Activated T-helper 2 cell treated with anti-CD3 and anti-CD28 coated beads, Interferon-gamma antibody, Interleukin-2, Interleukin-4, amounts not matched to agents 10 μg/mL and 5 μg/mL and 100 μg/mL, durations not matched to agents 14 hours and 24 hours and 36 hours (primary cell): ENCODE measurements at regions not wholly inside any gene's neighbourhood (a gene's known extent, or its start where the extent isn't known, plus 50 kb on each side); places are given as distances from the start of the nearest gene placed in this dataset.

Experiments used
- DNase-seq: peaks from one replicate; pipeline ENCODE4 v3.0.0; 2021; ENCODE audit warnings: low spot score
- H3K27ac Mint-ChIP-seq: one replicate; pipeline ENCODE4 v1.8.0; 2021; ENCODE audit warnings: mixed read lengths
- H3K27me3 Mint-ChIP-seq: one replicate; pipeline ENCODE4 v1.8.0; 2021; ENCODE audit warnings: low read depth, mixed read lengths
- H3K36me3 Mint-ChIP-seq: one replicate; pipeline ENCODE4 v1.8.0; 2021; ENCODE audit warnings: low read depth, mixed read lengths
- H3K4me1 Mint-ChIP-seq: one replicate; pipeline ENCODE4 v1.8.0; 2021; ENCODE audit warnings: low read depth, mixed read lengths
- H3K4me3 Mint-ChIP-seq: one replicate; pipeline ENCODE4 v1.8.0; 2021; ENCODE audit warnings: low read depth, mild to moderate bottlenecking, moderate library complexity, mixed read lengths
- H3K9me3 Mint-ChIP-seq: one replicate; pipeline ENCODE4 v1.8.0; 2021; ENCODE audit warnings: mixed read lengths
- intact Hi-C: fragments of 100-400 bp; cut with micrococcal nuclease; formaldehyde crosslinking; loops from one replicate; pipeline ENCODE4 v1.15.1; 2023

DNA sequence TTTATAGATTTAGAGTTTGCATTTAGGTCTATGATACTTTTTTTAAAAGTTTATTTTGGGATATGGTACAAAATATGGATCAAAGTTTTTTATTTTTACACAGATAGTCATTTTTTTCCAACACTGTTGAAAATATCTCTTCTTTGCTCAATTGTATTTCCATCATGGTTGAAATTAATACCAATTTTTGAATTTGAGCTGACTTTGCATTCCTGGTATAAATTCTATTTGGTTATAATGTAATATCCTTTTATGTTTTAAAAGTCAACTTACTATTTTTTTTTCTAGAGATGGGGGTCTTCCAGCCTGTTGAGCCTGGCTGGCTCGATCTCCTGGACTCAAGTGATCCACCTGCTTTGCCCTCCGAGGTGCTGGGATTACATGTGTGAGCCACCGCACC lies 620.1 kb downstream of the OLFM4 start:
- Mint-ChIP-seq H3K4me1 (no peaks in the 10 kb centered on the region), H3K27ac (no peak overlapping the region), H3K36me3 (no peaks in the 10 kb centered on the region), H3K4me3 (no peak overlapping the region), H3K9me3 (peaks cover 40% of the 10 kb centered on the region), H3K27me3 (no peaks in the 10 kb centered on the region)
- DNase-seq, result no peak
- intact Hi-C loops, result no loop called here

DNA sequence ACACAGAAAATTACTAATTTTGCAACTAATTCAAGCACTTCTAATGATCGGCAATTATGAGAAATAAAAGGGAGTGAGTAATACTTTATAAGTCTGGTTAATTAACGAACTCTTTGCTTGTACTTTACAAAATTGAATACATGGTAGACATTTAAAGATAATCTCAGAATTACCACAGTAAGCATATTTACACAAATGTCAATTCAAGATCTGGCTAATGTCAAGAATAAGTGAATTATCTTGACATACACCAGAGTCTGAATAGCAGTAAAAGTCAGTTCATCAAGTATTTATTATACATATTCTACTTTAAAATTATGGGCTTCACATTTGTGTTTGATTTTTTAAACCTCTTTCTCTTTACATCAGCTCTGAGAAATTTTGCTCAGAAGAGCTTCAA lies 643.4 kb downstream of the OLFM4 start:
- Mint-ChIP-seq H3K27ac (no peak overlapping the region), H3K9me3 (peaks cover 20% of the 10 kb centered on the region), H3K36me3 (no peaks in the 10 kb centered on the region), H3K4me1 (no peaks in the 10 kb centered on the region), H3K4me3 (no peak overlapping the region), H3K27me3 (no peaks in the 10 kb centered on the region)
- intact Hi-C loops, result no loop called here
- no peak for DNase-seq

DNA sequence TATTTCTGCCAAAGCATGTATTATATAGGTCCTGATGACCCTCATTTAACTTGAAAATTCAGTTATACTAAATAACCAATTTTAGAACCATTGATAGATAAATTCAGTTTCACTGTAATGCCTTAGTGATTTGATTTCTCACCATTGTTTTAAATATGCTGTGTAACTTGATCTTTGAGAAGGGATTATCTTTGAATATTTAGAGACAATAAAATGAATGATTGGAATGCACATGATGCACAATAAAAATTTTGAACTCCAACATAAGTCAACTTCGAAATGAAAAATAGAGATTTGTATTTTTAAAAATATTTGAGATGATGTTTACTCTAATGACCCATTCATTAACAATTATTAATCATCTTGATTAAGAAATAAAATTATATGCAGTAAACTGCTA lies 654.5 kb downstream of the OLFM4 start:
- Mint-ChIP-seq H3K9me3 (peaks cover 47% of the 10 kb centered on the region), H3K4me3 (no peak overlapping the region), H3K4me1 (no peaks in the 10 kb centered on the region), H3K27me3 (no peaks in the 10 kb centered on the region), H3K27ac (no peak overlapping the region), H3K36me3 (no peaks in the 10 kb centered on the region)
- intact Hi-C loops, result no loop called here
- DNase-seq, result no peak

DNA sequence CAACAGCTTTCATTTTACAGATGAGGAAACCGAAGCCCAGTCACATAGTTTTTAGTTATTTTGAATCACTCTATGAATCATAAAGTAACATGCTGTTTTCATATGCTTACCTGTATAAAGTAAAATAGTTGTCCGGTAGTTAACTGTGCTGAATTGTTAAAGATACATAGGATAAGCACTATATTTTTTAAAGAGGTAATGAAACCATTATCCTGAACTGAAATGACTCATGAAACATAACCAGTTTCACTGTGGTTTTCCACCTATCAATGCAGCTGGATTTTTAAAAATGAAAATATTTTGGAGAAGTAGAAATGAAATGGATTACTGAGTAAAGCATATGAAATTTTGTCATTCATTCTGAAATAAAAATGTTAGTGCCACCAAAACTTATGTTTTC lies 655.0 kb downstream of the OLFM4 start:
- H3K27me3 Mint-ChIP-seq, result no peaks in the 10 kb centered on the region
- no peak for DNase-seq
- H3K9me3 Mint-ChIP-seq, result peaks cover 47% of the 10 kb centered on the region
- no peaks in the 10 kb centered on the region for H3K4me1 Mint-ChIP-seq
- intact Hi-C loops, result no loop called here
- no peaks in the 10 kb centered on the region for H3K36me3 Mint-ChIP-seq
- no peak overlapping the region for H3K27ac Mint-ChIP-seq
- H3K4me3 Mint-ChIP-seq, result no peak overlapping the region

DNA sequence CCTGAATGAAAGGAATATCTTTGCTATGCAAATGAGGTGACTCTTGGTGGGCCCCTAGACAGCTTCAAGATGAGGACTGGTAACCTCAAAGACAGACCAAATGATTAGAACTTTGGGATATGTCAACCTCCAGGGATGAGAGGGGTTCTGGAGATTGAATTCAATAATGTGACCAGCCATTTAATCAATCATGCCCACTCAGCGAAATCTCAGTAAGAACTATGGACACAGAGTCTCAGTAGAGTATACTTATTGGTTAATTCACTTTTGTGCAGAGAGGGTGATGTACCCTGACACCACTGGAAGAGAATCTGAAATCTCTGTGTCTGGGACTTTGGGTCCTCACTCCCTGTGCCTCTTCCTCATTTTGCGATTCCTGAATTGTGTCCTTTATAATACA lies 662.8 kb downstream of the OLFM4 start:
- intact Hi-C loops, result no loop called here
- DNase-seq, result no peak

DNA sequence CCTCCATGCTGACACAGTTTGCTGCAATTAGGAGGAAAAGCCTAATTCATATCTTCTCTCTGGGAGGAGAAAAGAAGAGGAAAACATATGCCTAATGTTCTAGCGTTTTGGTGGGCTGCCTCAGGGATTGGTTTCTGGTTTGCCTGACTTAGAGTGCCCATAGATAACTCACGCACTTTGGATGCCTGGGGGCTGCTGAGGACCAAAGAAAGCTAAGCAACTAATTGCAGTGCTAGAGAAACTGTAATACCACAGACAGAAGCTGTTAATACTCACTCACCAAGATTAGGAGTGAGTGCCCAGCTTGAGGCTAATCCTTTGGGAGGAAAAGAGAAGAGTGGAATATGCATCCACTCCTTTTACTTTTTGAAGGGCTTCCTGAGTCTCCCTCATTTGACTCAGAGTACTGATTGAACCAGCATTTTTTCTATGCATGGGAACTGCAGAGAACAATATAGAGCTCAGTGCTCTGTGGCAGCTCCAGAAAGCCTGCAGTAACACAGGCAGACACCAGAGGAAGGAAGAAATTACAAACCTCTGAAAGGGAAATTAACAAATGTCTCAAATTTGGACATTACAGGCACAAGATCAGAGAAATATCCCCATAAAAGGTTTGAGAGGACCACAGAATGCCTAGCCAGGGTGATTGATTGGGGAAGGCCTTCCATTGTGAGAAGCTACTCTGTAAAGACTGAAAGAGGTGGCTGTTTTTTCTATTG lies 666.4 kb downstream of the OLFM4 start:
- H3K9me3 Mint-ChIP-seq, result peaks cover 40% of the 10 kb centered on the region
- H3K4me3 Mint-ChIP-seq, result no peak overlapping the region
- H3K36me3 Mint-ChIP-seq, result no peaks in the 10 kb centered on the region
- DNase-seq, result no peak
- intact Hi-C loops, result no loop called here
- H3K27me3 Mint-ChIP-seq, result no peaks in the 10 kb centered on the region
- no peak overlapping the region for H3K27ac Mint-ChIP-seq
- H3K4me1 Mint-ChIP-seq, result no peaks in the 10 kb centered on the region

More for the DNA sequence above, 662.8 kb downstream of the OLFM4 start:
- H3K4me1 Mint-ChIP-seq, result no peaks in the 10 kb centered on the region
- no peaks in the 10 kb centered on the region for H3K36me3 Mint-ChIP-seq
- peaks cover 37% of the 10 kb centered on the region for H3K9me3 Mint-ChIP-seq
- H3K27ac Mint-ChIP-seq, result no peak overlapping the region
- H3K27me3 Mint-ChIP-seq, result no peaks in the 10 kb centered on the region
- H3K4me3 Mint-ChIP-seq, result no peak overlapping the region

DNA sequence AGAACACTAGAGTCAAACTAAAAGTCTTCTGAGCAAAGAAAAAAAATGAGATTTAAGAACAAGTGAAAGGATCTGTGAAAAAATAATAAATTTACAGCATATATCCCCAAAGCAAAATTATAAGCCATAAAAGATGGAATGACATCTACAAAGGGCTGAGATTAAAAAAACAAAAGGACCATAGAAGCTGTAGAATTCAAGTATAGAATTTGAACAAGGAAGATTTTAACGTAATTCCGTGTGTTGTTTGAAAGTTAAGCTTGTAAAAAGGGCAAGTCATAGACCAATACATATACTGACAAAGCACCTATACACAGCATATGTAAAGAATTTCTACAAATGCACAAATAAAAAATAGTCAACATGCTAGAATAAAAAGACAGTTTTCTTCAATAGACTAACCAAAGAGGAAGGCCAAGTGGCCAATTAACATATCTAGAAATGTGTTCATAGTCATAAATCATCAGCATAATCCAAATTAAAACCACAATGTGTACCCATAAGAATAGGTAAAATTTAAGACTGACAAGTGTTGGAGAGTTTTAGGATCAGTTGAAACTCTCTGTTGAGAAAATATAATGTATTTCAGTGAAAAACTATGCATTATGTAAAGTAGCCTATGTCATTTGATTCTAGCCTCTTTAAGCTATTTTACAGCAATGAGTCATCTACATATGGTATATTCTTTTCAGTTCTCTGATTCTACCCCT lies 674.9 kb downstream of the OLFM4 start:
- intact Hi-C loops, result no loop called here
- Mint-ChIP-seq H3K36me3 (no peaks in the 10 kb centered on the region), H3K27ac (no peak overlapping the region), H3K4me1 (no peaks in the 10 kb centered on the region), H3K4me3 (no peak overlapping the region), H3K9me3 (peaks cover 39% of the 10 kb centered on the region), H3K27me3 (no peaks in the 10 kb centered on the region)
- DNase-seq, result no peak

DNA sequence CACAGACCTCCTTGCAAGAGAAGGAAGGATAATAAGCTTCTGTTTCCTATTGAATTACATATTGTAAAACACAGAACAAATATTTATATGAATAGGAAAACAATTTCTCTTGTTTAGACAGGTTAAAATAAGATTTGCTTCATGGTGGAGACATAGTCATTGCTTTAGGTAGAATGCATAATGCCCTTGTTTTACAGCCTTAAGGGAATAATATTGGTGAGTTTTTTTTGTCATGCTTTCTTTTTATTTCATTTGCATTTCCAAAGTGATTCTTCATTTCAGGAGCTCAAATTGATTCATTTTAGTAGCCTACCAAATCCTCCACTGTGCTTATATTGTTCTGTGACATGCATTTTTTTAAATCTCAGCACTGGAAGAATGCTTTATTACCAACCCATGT lies 690.7 kb downstream of the OLFM4 start:
- intact Hi-C loops, result no loop called here
- no peaks in the 10 kb centered on the region for H3K36me3 Mint-ChIP-seq
- no peak overlapping the region for H3K4me3 Mint-ChIP-seq
- peaks cover 29% of the 10 kb centered on the region for H3K9me3 Mint-ChIP-seq
- H3K27me3 Mint-ChIP-seq, result no peaks in the 10 kb centered on the region
- no peaks in the 10 kb centered on the region for H3K4me1 Mint-ChIP-seq
- no peak for DNase-seq
- no peak overlapping the region for H3K27ac Mint-ChIP-seq

DNA sequence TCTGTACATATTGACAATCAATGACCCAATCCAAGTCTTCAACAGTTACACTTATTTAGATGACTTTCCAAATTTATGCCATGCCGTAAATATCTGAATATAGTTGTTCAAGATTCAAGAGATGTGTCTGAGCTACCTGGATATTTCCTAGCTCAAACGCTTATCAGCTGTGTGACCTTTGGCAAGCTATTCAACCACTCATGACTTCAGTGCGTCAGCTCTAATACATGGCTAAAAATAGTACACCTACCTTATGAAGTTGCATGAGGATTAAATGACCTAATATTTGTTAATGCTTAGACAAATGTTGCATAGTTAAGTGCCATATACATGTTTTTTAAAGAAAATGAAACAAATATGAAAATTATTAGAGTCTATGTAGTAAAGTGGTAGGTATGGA lies 704.1 kb downstream of the OLFM4 start:
- H3K9me3 Mint-ChIP-seq, result peaks cover 15% of the 10 kb centered on the region
- no peak overlapping the region for H3K27ac Mint-ChIP-seq
- no peak overlapping the region for H3K4me3 Mint-ChIP-seq
- H3K27me3 Mint-ChIP-seq, result no peaks in the 10 kb centered on the region
- DNase-seq, result no peak
- intact Hi-C loops, result no loop called here
- no peaks in the 10 kb centered on the region for H3K4me1 Mint-ChIP-seq
- no peaks in the 10 kb centered on the region for H3K36me3 Mint-ChIP-seq

DNA sequence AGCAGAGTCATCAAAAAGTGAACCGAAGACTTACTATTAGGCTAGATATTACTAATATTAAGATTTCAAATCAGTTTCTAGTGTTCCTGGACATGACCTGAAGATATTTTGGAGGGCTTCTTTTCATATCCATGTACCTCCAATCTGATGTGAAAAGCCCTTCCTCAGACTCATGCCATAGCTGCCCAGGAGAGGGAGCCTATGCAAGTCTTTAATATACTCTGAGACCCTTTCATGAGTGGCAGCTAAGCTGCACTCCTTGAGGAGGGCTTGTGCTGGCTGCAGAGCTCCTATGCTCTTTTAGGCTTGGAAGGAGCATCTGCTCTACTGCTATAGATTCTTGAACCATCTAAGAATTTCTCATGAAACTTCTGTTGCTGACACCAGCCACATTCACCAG lies 715.3 kb downstream of the OLFM4 start:
- peaks cover 19% of the 10 kb centered on the region for H3K9me3 Mint-ChIP-seq

DNA sequence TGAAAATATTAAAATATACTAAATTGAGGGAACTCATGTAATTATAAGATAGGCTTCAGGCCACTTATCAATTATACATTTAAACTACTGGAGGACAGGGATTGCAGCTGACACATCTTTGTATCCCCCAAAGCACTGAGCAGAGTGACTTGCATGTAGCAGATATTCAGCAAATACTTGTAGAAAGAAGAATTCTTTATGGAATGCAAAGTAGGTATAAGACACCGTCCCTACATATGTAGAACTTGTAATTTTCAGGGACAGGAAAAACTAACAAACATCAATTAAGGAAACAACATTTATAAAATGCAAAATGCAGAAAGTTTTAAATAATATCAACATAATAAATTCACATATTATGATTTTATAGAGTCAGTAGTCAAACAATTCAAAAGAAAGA lies 719.2 kb downstream of the OLFM4 start:
- H3K27ac Mint-ChIP-seq, result no peak overlapping the region

More for the DNA sequence above, 715.3 kb downstream of the OLFM4 start:
- intact Hi-C loops, result no loop called here
- Mint-ChIP-seq H3K4me3 (no peak overlapping the region), H3K27ac (no peak overlapping the region), H3K36me3 (no peaks in the 10 kb centered on the region), H3K27me3 (no peaks in the 10 kb centered on the region), H3K4me1 (no peaks in the 10 kb centered on the region)
- DNase-seq, result no peak

DNA sequence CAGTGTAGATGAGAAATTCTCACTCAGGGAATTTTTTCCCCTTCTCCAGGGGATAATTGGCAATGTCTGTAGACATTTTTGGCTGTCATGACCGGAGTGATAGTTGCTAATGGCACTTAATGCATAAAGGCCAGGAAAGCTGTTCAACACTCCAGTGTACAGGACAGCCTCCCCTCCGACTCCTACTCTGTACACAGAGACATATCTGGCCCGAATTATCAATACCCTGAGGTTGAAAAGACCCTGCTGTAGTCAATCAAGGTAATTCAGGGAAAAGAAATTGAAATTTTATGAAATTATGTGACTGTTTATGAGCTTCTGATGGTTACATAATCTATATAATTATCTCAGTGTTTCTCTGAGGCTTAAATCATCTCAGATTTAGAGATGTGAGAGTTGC lies 720.7 kb downstream of the OLFM4 start:
- intact Hi-C loops, result no loop called here
- H3K9me3 Mint-ChIP-seq, result peaks cover 13% of the 10 kb centered on the region
- H3K27ac Mint-ChIP-seq, result no peak overlapping the region
- no peaks in the 10 kb centered on the region for H3K4me1 Mint-ChIP-seq
- no peak overlapping the region for H3K4me3 Mint-ChIP-seq
- no peaks in the 10 kb centered on the region for H3K36me3 Mint-ChIP-seq
- DNase-seq, result no peak
- H3K27me3 Mint-ChIP-seq, result no peaks in the 10 kb centered on the region

More for the DNA sequence above, 719.2 kb downstream of the OLFM4 start:
- Mint-ChIP-seq H3K27me3 (no peaks in the 10 kb centered on the region), H3K36me3 (no peaks in the 10 kb centered on the region), H3K4me1 (no peaks in the 10 kb centered on the region), H3K9me3 (peaks cover 16% of the 10 kb centered on the region), H3K4me3 (no peak overlapping the region)
- DNase-seq, result no peak
- intact Hi-C loops, result no loop called here

DNA sequence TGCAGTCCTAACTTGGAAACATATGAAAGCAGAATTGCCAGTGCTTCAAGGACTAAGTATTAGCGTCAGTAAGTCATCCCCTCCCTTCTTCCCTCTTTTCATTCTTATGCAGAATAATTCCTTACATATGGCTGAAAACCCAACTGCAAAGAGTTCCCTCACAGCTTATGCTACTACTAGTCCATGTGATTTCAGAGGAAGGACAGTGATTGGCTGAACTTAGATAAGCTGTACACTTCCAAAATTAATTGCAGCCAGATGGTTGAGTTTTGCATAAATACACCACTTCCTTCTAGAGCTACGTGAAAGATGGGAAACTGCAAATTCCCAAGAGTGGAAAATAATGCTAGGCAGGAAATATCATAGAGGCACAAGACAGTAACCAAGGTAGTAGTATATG lies 730.4 kb downstream of the OLFM4 start:
- H3K4me1 Mint-ChIP-seq, result no peaks in the 10 kb centered on the region
- no peaks in the 10 kb centered on the region for H3K27me3 Mint-ChIP-seq
- no peak overlapping the region for H3K27ac Mint-ChIP-seq
- H3K9me3 Mint-ChIP-seq, result peaks cover 53% of the 10 kb centered on the region
- DNase-seq, result no peak
- H3K4me3 Mint-ChIP-seq, result no peak overlapping the region
- intact Hi-C loops, result no loop called here
- no peaks in the 10 kb centered on the region for H3K36me3 Mint-ChIP-seq
